Loucy (cell line): ENCODE measurements at regions not wholly inside any gene's neighbourhood (a gene's known extent, or its start where the extent isn't known, plus 50 kb on each side); places are given as distances from the start of the nearest gene placed in this dataset.

Source experiments
- H2AFZ ChIP-seq: fragments of 200-600 bp; sonication (generic); 2 replicates; pipeline ENCODE4 v1.6.0; 2016; ENCODE audit warnings: antibody characterized with exemption, mild to moderate bottlenecking, low read length, moderate library complexity
- H3F3A ChIP-seq: fragments of 200-600 bp; 2 replicates; pipeline ENCODE4 v1.6.0; 2016; ENCODE audit warnings: antibody characterized with exemption, low read depth, mild to moderate bottlenecking
- H3K27me3 ChIP-seq: fragments of 200-600 bp; sonication (generic); 2 replicates; pipeline ENCODE4 v1.6.1; 2014; ENCODE audit warnings: low read length, mild to moderate bottlenecking; ENCODE audit not compliant: insufficient read depth, poor library complexity, severe bottlenecking
- H3K36me3 ChIP-seq: fragments of 200-600 bp; sonication (generic); 2 replicates; pipeline ENCODE4 v1.6.1; 2016; ENCODE audit warnings: low read length; ENCODE audit not compliant: insufficient read depth
- H3K4me1 ChIP-seq: fragments of 200-600 bp; sonication (generic); 2 replicates; pipeline ENCODE4 v1.5.1; 2014; ENCODE audit warnings: low read length, mild to moderate bottlenecking; ENCODE audit not compliant: insufficient read depth, poor library complexity, severe bottlenecking
- H3K4me2 ChIP-seq: fragments of 200-600 bp; sonication (generic); 2 replicates; pipeline ENCODE4 v1.6.0; 2014; ENCODE audit warnings: antibody characterized with exemption, low read length, low read depth, mild to moderate bottlenecking; ENCODE audit not compliant: poor library complexity, severe bottlenecking
- H3K4me3 ChIP-seq: fragments of 200-600 bp; sonication (generic); 2 replicates; pipeline ENCODE4 v1.5.1; 2014; ENCODE audit warnings: low read length, mild to moderate bottlenecking, mixed read lengths; ENCODE audit not compliant: poor library complexity, severe bottlenecking
- H3K79me2 ChIP-seq: fragments of 200-600 bp; sonication (generic); 2 replicates; pipeline ENCODE4 v1.6.1; 2014; ENCODE audit warnings: low read length; ENCODE audit not compliant: insufficient read depth
- H3K9ac ChIP-seq: fragments of 200-600 bp; sonication (generic); 2 replicates; pipeline ENCODE4 v1.6.0; 2014; ENCODE audit warnings: mild to moderate bottlenecking, low read depth, low read length, moderate library complexity; ENCODE audit not compliant: poor library complexity, severe bottlenecking
- H3K9me2 ChIP-seq: fragments of 200-600 bp; sonication (generic); replicated peaks from 2 replicates; pipeline ENCODE4 v1.6.1; 2016; ENCODE audit warnings: low read depth, low read length, mixed read lengths
- H3K9me3 ChIP-seq: fragments of 200-600 bp; sonication (generic); 2 replicates; pipeline ENCODE4 v1.6.1; 2014; ENCODE audit warnings: mild to moderate bottlenecking, antibody characterized with exemption, low read length, low read depth; ENCODE audit not compliant: insufficient read depth
- H4K20me1 ChIP-seq: fragments of 200-600 bp; sonication (generic); 2 replicates; pipeline ENCODE4 v1.6.0; 2014; ENCODE audit warnings: antibody characterized with exemption, low read length, mild to moderate bottlenecking; ENCODE audit not compliant: insufficient read depth, poor library complexity, severe bottlenecking
- CTCF ChIP-seq: fragments of 200-600 bp; sonication (generic); conservative IDR thresholded peaks from 2 replicates; pipeline ENCODE4 v1.5.1; 2014; ENCODE audit warnings: mild to moderate bottlenecking, antibody characterized with exemption, low read length
- EZH2phosphoT487 ChIP-seq: fragments of 200-600 bp; IDR thresholded peaks from 2 replicates; pipeline ENCODE4 v1.6.1; 2018; ENCODE audit warnings: antibody characterized with exemption, mild to moderate bottlenecking, moderate library complexity, borderline replicate concordance

GRCh38 chr14:25537846-25538455 is 488.0 kb upstream of the STXBP6 start:
- peak; percentile 92 for TF ChIP-seq CTCF
- TF ChIP-seq EZH2phosphoT487: no peak
- no peaks in the 10 kb centered on the region for H4K20me1 ChIP-seq
- H3K79me2 ChIP-seq: no peaks in the 10 kb centered on the region
- no peak overlapping the region for H3K4me2 ChIP-seq
- H3K9ac ChIP-seq: no peak overlapping the region
- no peaks in the 10 kb centered on the region for H3K4me1 ChIP-seq
- H3K36me3 ChIP-seq: no peaks in the 10 kb centered on the region
- no peaks in the 10 kb centered on the region for H3K27me3 ChIP-seq
- no peak overlapping the region for H2AFZ ChIP-seq
- H3F3A ChIP-seq: no peaks in the 10 kb centered on the region
- no peak overlapping the region for H3K4me3 ChIP-seq
- H3K9me2 ChIP-seq: no peaks in the 10 kb centered on the region
- H3K9me3 ChIP-seq: no peaks in the 10 kb centered on the region

DNA sequence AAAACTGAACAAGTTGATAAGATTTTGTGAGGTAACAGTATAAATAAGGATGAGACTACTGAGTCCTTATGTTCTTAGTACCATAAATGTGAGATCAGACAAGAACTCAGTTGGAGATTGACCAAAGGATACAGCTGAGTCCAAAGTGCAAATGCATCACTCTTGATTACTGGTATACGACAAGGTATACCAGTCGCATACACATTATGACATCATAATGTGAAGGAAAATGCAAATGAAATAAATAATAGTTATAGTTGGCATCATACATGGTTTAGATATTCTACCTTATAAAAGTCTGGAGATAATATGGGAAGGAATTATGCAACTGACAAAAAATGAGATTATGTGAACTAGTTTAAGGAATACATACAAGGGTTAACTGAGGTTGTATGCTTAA is 476.3 kb upstream of the STXBP6 start:
- no peak overlapping the region for H2AFZ ChIP-seq
- TF ChIP-seq EZH2phosphoT487: no peak
- no peak for TF ChIP-seq CTCF
- no peak overlapping the region for H3K4me2 ChIP-seq
- H3K27me3 ChIP-seq: no peaks in the 10 kb centered on the region
- H3K9me2 ChIP-seq: no peaks in the 10 kb centered on the region
- H3K9me3 ChIP-seq: no peaks in the 10 kb centered on the region
- no peak overlapping the region for H3K4me3 ChIP-seq
- H3K36me3 ChIP-seq: no peaks in the 10 kb centered on the region
- no peaks in the 10 kb centered on the region for H4K20me1 ChIP-seq
- H3K9ac ChIP-seq: no peak overlapping the region
- no peaks in the 10 kb centered on the region for H3K4me1 ChIP-seq
- no peaks in the 10 kb centered on the region for H3K79me2 ChIP-seq
- H3F3A ChIP-seq: no peaks in the 10 kb centered on the region

- no peak overlapping the region for H3K4me2 ChIP-seq
- H4K20me1 ChIP-seq: no peaks in the 10 kb centered on the region
- H3K4me3 ChIP-seq: no peak overlapping the region
- no peaks in the 10 kb centered on the region for H3K36me3 ChIP-seq
- H3K9ac ChIP-seq: no peak overlapping the region
- H3K4me1 ChIP-seq: no peaks in the 10 kb centered on the region
- H3K27me3 ChIP-seq: no peaks in the 10 kb centered on the region
- H2AFZ ChIP-seq: no peak overlapping the region
- H3K9me3 ChIP-seq: no peaks in the 10 kb centered on the region
- H3K9me2 ChIP-seq: no peaks in the 10 kb centered on the region
- no peaks in the 10 kb centered on the region for H3K79me2 ChIP-seq
- no peaks in the 10 kb centered on the region for H3F3A ChIP-seq
- TF ChIP-seq CTCF (no peak), EZH2phosphoT487 (no peak)
Observed at GRCh38 chr14:25522926-25523325, 473.0 kb upstream of the STXBP6 start.
